D721Med (cell line): ENCODE measurements at regions not wholly inside any gene's neighbourhood (a gene's known extent, or its start where the extent isn't known, plus 50 kb on each side); places are given as distances from the start of the nearest gene placed in this dataset.

Experiments used
- DNase-seq: peaks from one replicate; pipeline ENCODE4 v3.0.0; 2011; ENCODE audit warnings: low spot score; ENCODE audit not compliant: insufficient read length
- FAIRE-seq: peaks from 2 replicates; lab custom pipeline; 2011; peaks lifted over from hg19 to GRCh38; lab: Jason Lieb, UNC
- TF ChIP-seq, protein P1 (sequence below): IDR thresholded peaks from 2 replicates; pipeline ENCODE4 v1.5.1; 2012; ENCODE audit warnings: mild to moderate bottlenecking, control low read depth; ENCODE audit not compliant: insufficient read depth; ENCODE audit errors: missing control alignments

- DNase-seq, result no peak
- no peak for FAIRE-seq
- TF ChIP-seq, protein P1, sequence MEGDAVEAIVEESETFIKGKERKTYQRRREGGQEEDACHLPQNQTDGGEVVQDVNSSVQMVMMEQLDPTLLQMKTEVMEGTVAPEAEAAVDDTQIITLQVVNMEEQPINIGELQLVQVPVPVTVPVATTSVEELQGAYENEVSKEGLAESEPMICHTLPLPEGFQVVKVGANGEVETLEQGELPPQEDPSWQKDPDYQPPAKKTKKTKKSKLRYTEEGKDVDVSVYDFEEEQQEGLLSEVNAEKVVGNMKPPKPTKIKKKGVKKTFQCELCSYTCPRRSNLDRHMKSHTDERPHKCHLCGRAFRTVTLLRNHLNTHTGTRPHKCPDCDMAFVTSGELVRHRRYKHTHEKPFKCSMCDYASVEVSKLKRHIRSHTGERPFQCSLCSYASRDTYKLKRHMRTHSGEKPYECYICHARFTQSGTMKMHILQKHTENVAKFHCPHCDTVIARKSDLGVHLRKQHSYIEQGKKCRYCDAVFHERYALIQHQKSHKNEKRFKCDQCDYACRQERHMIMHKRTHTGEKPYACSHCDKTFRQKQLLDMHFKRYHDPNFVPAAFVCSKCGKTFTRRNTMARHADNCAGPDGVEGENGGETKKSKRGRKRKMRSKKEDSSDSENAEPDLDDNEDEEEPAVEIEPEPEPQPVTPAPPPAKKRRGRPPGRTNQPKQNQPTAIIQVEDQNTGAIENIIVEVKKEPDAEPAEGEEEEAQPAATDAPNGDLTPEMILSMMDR, result no peak
These were observed 144.7 kb upstream of the LYZL1 start for GRCh38 chr10:29144126-29144525.

- FAIRE-seq (no peak), DNase-seq (no peak)
- TF ChIP-seq, protein P1, result no peak
These were observed 142.4 kb upstream of the LYZL1 start for GRCh38 chr10:29146311-29147100.

DNA sequence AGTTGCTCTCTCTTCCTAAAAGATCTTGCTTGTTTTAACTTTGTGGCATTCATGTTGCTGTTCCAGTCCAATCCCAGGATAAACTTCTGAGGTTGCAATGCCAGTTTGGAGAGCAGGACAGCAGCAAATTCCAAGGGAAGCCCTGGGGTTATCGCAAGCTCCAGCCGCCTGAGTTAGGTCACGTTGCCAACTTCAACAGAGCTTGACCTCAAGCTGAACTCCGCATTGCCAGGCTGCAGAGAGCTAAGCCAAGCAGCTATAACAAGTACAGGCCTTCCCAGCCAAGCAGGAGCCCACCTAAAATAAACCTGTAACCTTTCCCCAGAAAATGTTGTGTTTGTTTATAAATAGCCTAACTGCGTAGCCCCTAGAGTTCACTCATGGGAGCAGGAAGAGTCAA lies 138.9 kb upstream of the LYZL1 start:
- DNase-seq, result no peak
- no peak for FAIRE-seq

DNA sequence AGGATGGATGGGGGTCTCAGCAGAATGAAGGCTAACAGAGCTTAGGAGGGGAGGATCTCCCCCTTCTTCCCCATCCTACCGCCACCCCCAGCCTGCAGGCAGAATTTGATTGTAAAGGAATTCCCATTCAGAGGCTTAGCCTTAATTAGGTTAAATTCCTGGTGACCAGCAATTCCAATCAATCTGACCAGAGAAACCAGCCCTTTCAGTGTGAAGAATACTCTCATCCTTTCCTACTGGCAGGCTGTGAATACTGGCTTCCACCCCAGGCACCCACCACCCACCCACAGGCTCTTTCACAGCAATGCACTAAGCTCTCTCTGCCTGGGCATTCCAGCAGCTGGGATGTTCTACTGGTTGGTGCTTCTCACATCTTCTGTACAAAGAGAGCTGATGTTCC lies 137.9 kb upstream of the LYZL1 start:
- TF ChIP-seq, protein P1, result no peak
- FAIRE-seq (no peak), DNase-seq (no peak)

More for the DNA sequence above, 138.9 kb upstream of the LYZL1 start:
- TF ChIP-seq, protein P1, result no peak

- TF ChIP-seq, protein P1, result no peak
- DNase-seq (no peak), FAIRE-seq (no peak)
These were observed 131.5 kb upstream of the LYZL1 start for GRCh38 chr10:29157321-29157720.

DNA sequence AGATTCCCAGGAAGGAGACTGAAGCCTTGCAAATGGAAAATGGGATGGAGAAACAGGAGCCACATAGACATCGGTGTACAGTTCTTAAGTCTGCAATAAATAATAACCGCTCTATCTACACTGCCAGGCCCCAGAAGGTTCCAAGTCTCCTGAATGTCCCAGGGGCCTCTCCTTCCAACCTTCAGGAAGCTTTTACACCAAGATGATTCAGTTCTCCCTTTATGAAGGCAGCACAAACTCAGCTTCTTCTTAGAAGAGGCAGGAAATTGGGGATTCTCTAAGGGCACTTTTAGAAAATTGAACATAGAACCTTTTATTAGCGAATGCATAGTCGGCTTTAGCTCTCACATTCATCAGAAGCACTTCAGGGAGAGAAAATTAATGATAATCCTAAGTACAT lies 130.8 kb upstream of the LYZL1 start:
- peak; percentile 56 for FAIRE-seq
- peak; percentile 44 for DNase-seq
- TF ChIP-seq, protein P1, result no peak

DNA sequence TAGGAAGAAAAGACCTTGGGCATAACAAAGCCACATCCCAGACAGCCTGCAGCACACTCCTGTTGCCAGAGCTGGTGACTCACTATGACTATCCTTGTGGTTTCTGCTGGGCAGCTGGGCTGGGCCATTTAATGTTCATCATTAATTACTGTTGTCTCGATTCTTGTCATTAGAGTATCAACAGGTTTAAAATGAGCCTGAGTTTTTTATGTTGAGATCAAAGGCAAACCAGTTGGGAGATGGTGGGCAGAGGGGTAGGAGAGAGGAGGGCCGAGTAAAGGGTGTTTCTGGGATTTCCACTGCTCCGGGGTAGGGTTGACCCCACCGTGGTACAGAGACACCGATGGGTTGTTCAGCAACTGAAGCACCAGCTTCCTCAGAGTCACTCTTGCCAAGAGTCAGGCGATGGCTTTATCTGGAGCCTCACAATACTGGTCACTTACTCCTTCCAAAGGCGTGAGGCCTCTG lies 128.7 kb upstream of the LYZL1 start:
- DNase-seq (no peak), FAIRE-seq (no peak)
- TF ChIP-seq, protein P1, result no peak
